K562 (cell line): ENCODE measurements at regions not wholly inside any gene's neighbourhood (a gene's known extent, or its start where the extent isn't known, plus 50 kb on each side); places are given as distances from the start of the nearest gene placed in this dataset.

Source experiments
- ATAC-seq: fragments of 200-7000 bp; cut with Tn5 transposase; 3 replicates; pipeline ENCODE4 v1.9.1; 2020; ENCODE audit warnings: moderate library complexity
- BruUV-seq: library from RNA; stranded (reverse); fragments of 400-500 nt; replicated peaks from 2 replicates; lab custom pipeline; 2021; lab: Mats Ljungman, UMichigan
- CTCF ChIA-PET: fragments of 300-600 bp; formaldehyde crosslinking; extraction: SDS; loops from one replicate; lab custom pipeline; 2021; ENCODE audit warnings: low intra/inter-chr PET ratio; lab: Yijun Ruan, JAX
- POLR2A ChIA-PET: fragments of 300-600, 350-650 bp; sonication (Branson Sonifier 250); formaldehyde crosslinking; extraction: SDS; loops from one replicate; lab custom pipeline; 2021; ENCODE audit warnings: antibody characterized with exemption, inconsistent platforms; lab: Yijun Ruan, JAX
- DNase-seq, 4 experiments: peaks; one replicate each; pipeline versions ENCODE4 v3.0.0 to v3.0.0-alpha.2; 2011 to 2018; ENCODE audit warnings: low spot score in 3 of 4, mixed read lengths in 3 of 4; ENCODE audit errors: extremely low read depth in 1 of 4
- FAIRE-seq: peaks from 2 replicates; lab custom pipeline; 2011; peaks lifted over from hg19 to GRCh38; lab: Jason Lieb, UNC
- H2AFZ ChIP-seq: 2 replicates; pipeline ENCODE4 v1.6.0; 2011; ENCODE audit warnings: low read depth, low read length, control low read depth, inconsistent platforms
- H3K27ac ChIP-seq: fragments of 200-600 bp; 3 replicates; pipeline ENCODE4 v1.8.0; 2011; ENCODE audit warnings: low read depth, mild to moderate bottlenecking, control low read depth, inconsistent platforms, low read length, moderate library complexity, mixed read lengths; ENCODE audit errors: extremely low read depth
- H3K27me3 ChIP-seq, 2 experiments: fragments of 300-600 bp in 1 of 2; 2 replicates in 1 of 2; 3 replicates in 1 of 2; pipeline versions ENCODE4 v1.6.0 to v1.8.0; 2011; ENCODE audit warnings: inconsistent platforms in 2 of 2, low read length in 2 of 2, mild to moderate bottlenecking in 1 of 2, mixed read lengths in 1 of 2, moderate library complexity in 1 of 2; ENCODE audit not compliant: control insufficient read depth in 2 of 2, insufficient read depth in 2 of 2
- H3K36me3 ChIP-seq: fragments of 300-600 bp; 3 replicates; pipeline ENCODE4 v1.8.0; 2011; ENCODE audit warnings: mild to moderate bottlenecking, low read length, inconsistent platforms; ENCODE audit not compliant: control insufficient read depth, insufficient read depth
- H3K4me1 ChIP-seq, 2 experiments: fragments of 200-600 bp in 1 of 2; replicated peaks in 1 of 2; 2 replicates in 1 of 2; 3 replicates in 1 of 2; pipeline versions ENCODE4 v1.5.1 to v1.8.0; 2011; ENCODE audit warnings: inconsistent platforms in 2 of 2, low read length in 2 of 2, mild to moderate bottlenecking in 1 of 2, mixed read lengths in 1 of 2, moderate library complexity in 1 of 2; ENCODE audit not compliant: control insufficient read depth in 2 of 2, insufficient read depth in 2 of 2
- H3K4me2 ChIP-seq: 2 replicates; pipeline ENCODE4 v1.6.1; 2011; ENCODE audit warnings: low read length, control low read depth, inconsistent platforms, mixed read lengths; ENCODE audit not compliant: insufficient read depth
- H3K4me3 ChIP-seq: fragments of 200-600 bp; sonication (generic), shearing (Covaris generic); 2 replicates; pipeline ENCODE4 v1.5.1; 2016; ENCODE audit warnings: control low read depth, inconsistent platforms
- H3K79me2 ChIP-seq: fragments of 200-600 bp; 3 replicates; pipeline ENCODE4 v1.8.0; 2011; ENCODE audit warnings: low read length, inconsistent platforms; ENCODE audit not compliant: control insufficient read depth, insufficient read depth
- H3K9ac ChIP-seq, 2 experiments: 2 replicates each; pipeline versions ENCODE4 v1.6.0 to v1.6.1; 2011; ENCODE audit warnings: low read depth in 2 of 2, low read length in 2 of 2, control low read depth in 1 of 2, inconsistent platforms in 1 of 2, mild to moderate bottlenecking in 1 of 2, mixed read lengths in 1 of 2; ENCODE audit not compliant: insufficient read depth in 1 of 2
- H3K9me1 ChIP-seq: one replicate; pipeline ENCODE4 v1.6.0; 2011; ENCODE audit warnings: inconsistent platforms, mild to moderate bottlenecking, low read length, moderate library complexity; ENCODE audit not compliant: control insufficient read depth, insufficient read depth
- H3K9me3 ChIP-seq: replicated peaks from 2 replicates; pipeline ENCODE4 v1.5.1; 2011; ENCODE audit warnings: low read depth, low read length, inconsistent platforms; ENCODE audit not compliant: control insufficient read depth, insufficient read depth
- H4K20me1 ChIP-seq: replicated peaks from 2 replicates; pipeline ENCODE4 v1.6.1; 2011; ENCODE audit warnings: low read length, inconsistent platforms, mixed read lengths; ENCODE audit not compliant: control insufficient read depth, insufficient read depth
- GABPB1 ChIP-seq: sonication (generic); formaldehyde crosslinking; IDR thresholded peaks from 2 replicates; pipeline ENCODE4 v1.8.0; 2022; ENCODE audit warnings: mild to moderate bottlenecking, missing genetic modification reagents
- HEY1 ChIP-seq: fragments of 250-450 bp; sonication (Bioruptor Pico); IDR thresholded peaks from 2 replicates; pipeline ENCODE4 v1.5.0; 2020; ENCODE audit warnings: mild to moderate bottlenecking, moderate library complexity, borderline replicate concordance
- MAFF ChIP-seq: IDR thresholded peaks from 2 replicates; pipeline ENCODE4 v1.6.1; 2012; ENCODE audit warnings: low read length, improper control_type of control experiment
- MTF1 ChIP-seq: fragments of 250-450 bp; sonication (Bioruptor Pico); IDR thresholded peaks from 2 replicates; pipeline ENCODE4 v1.9.0; 2021; ENCODE audit warnings: moderate library complexity, mild to moderate bottlenecking, inconsistent platforms, borderline replicate concordance
- RCOR1 ChIP-seq, 2 experiments: IDR thresholded peaks; 2 replicates each; pipeline ENCODE4 v1.6.1; 2012; ENCODE audit warnings: low read depth in 2 of 2, low read length in 2 of 2, borderline replicate concordance in 1 of 2, improper control_type of control experiment in 1 of 2
- SAFB ChIP-seq: fragments of 200-400 bp; formaldehyde crosslinking; IDR thresholded peaks from 2 replicates; pipeline ENCODE4 v1.6.1; 2017; ENCODE audit warnings: low read depth, low read length, borderline replicate concordance
- SIX5 ChIP-seq, 2 experiments: IDR thresholded peaks; 2 replicates each; pipeline ENCODE4 v1.6.1; 2011; ENCODE audit warnings: low read length in 2 of 2, borderline replicate concordance in 1 of 2, low read depth in 1 of 2, mild to moderate bottlenecking in 1 of 2, moderate library complexity in 1 of 2; ENCODE audit not compliant: insufficient read depth in 1 of 2
- ZNF134 ChIP-seq: fragments of 250-450 bp; sonication (Bioruptor Pico); conservative IDR thresholded peaks from 2 replicates; pipeline ENCODE4 v1.4.0; 2020
- ZNF175 ChIP-seq: fragments of 200-800 bp; sonication (Bioruptor generic); IDR thresholded peaks from 2 replicates; pipeline ENCODE4 v1.6.1; 2016; ENCODE audit warnings: low read depth, mild to moderate bottlenecking, missing genetic modification characterization, missing compliant biosample characterization
- ZNF586 ChIP-seq: fragments of 450-650 bp; formaldehyde crosslinking; conservative IDR thresholded peaks from 2 replicates; pipeline ENCODE4 v1.4.0; 2020; ENCODE audit warnings: mild to moderate bottlenecking, moderate library complexity
- WGBS: fragments of 100-300 bp; shearing (Covaris generic); methylation state at CpG from one replicate; pipeline ENCODE4 v1.1.6; 2016; ENCODE audit warnings: low coverage, mixed read lengths; ENCODE audit not compliant: insufficient coverage; ENCODE audit errors: missing lambda C conversion rate; 5-methylcytosine and 5-hydroxymethylcytosine counted together
- in situ Hi-C: fragments of 300-500 bp; cut with MboI; formaldehyde crosslinking; loops from 4 replicates; pipeline ENCODE4 v1.15.0; 2018; ENCODE audit warnings: inconsistent platforms, mixed read lengths
- intact Hi-C: fragments of 100-400 bp; cut with micrococcal nuclease; formaldehyde crosslinking; loops from 2 replicates; pipeline ENCODE4 v1.14.2; 2022
- TF ChIP-seq, protein P1 (sequence below): fragments of 450-650 bp; IDR thresholded peaks from 2 replicates; pipeline ENCODE4 v1.6.1; 2018; ENCODE audit not compliant: partially characterized antibody
- TF ChIP-seq, protein P2 (sequence below): fragments of 450-650 bp; formaldehyde crosslinking; IDR thresholded peaks from 2 replicates; pipeline ENCODE4 v1.4.0; 2020; ENCODE audit warnings: mild to moderate bottlenecking, mixed read lengths
- TF ChIP-seq, protein P3 (sequence below), 2 experiments: fragments of 450-650 bp; IDR thresholded peaks; 2 replicates each; pipeline ENCODE4 v1.6.1; 2016

DNA sequence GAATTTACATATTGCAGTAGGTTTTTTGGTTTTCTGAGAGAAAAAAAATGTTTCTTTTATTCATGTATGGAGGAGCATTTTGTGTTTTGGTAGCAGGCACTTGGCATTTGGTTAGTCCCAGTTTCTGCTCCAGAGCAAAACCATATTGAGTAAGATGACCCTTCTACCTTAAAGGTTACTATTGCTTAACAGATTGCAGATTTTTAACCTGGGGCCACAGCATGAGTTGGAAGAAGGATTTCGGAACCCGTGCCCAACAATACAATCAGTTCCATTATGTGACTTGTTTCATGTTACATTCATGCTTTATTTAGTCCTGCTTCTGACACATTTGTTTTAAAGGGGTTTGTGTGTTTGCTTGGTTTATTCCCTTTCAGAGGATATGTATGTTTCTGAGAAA, 496.3 kb downstream of the TFAP2B start:
- no peaks in the 10 kb centered on the region for H3K79me2 ChIP-seq
- FAIRE-seq: no peak
- H3K4me1 ChIP-seq: no peaks in the 10 kb centered on the region
- WGBS: 0% methylated on average over 2 of the region's 2 CpGs
- H3K4me2 ChIP-seq: no peak overlapping the region
- POLR2A ChIA-PET: interaction anchor here (0.6 kb wide), 1 partner anchor 136 kb away, joined by 3 read pairs; no protein-coding TSS in a partner anchor
- in situ Hi-C loops (no loop called here), intact Hi-C loops (no loop called here)
- no peak for ATAC-seq
- no peak for DNase-seq
- no peak for TF ChIP-seq RCOR1 (IDR thresholded peaks at IDR 0.05; ENCODE audit: borderline replicate concordance in 1 of 2, low read depth in 2 of 2, low read length in 2 of 2)
- TF ChIP-seq, protein P1, sequence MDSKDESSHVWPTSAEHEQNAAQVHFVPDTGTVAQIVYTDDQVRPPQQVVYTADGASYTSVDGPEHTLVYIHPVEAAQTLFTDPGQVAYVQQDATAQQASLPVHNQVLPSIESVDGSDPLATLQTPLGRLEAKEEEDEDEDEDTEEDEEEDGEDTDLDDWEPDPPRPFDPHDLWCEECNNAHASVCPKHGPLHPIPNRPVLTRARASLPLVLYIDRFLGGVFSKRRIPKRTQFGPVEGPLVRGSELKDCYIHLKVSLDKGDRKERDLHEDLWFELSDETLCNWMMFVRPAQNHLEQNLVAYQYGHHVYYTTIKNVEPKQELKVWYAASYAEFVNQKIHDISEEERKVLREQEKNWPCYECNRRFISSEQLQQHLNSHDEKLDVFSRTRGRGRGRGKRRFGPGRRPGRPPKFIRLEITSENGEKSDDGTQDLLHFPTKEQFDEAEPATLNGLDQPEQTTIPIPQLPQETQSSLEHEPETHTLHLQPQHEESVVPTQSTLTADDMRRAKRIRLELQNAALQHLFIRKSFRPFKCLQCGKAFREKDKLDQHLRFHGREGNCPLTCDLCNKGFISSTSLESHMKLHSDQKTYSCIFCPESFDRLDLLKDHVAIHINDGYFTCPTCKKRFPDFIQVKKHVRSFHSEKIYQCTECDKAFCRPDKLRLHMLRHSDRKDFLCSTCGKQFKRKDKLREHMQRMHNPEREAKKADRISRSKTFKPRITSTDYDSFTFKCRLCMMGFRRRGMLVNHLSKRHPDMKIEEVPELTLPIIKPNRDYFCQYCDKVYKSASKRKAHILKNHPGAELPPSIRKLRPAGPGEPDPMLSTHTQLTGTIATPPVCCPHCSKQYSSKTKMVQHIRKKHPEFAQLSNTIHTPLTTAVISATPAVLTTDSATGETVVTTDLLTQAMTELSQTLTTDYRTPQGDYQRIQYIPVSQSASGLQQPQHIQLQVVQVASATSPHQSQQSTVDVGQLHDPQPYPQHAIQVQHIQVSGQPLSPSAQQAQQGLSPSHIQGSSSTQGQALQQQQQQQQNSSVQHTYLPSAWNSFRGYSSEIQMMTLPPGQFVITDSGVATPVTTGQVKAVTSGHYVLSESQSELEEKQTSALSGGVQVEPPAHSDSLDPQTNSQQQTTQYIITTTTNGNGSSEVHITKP: no peak
- no peak for TF ChIP-seq ZNF586 (CRISPR knock-in tag)
- no peak for TF ChIP-seq MAFF
- TF ChIP-seq ZNF134 (CRISPR knock-in tag): no peak
- TF ChIP-seq, protein P2, sequence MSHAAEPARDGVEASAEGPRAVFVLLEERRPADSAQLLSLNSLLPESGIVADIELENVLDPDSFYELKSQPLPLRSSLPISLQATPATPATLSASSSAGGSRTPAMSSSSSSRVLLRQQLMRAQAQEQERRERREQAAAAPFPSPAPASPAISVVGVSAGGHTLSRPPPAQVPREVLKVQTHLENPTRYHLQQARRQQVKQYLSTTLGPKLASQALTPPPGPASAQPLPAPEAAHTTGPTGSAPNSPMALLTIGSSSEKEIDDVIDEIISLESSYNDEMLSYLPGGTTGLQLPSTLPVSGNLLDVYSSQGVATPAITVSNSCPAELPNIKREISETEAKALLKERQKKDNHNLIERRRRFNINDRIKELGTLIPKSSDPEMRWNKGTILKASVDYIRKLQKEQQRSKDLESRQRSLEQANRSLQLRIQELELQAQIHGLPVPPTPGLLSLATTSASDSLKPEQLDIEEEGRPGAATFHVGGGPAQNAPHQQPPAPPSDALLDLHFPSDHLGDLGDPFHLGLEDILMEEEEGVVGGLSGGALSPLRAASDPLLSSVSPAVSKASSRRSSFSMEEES (CRISPR knock-in tag): no peak
- no peak for TF ChIP-seq ZNF175 (CRISPR knock-in tag)
- TF ChIP-seq, protein P3, sequence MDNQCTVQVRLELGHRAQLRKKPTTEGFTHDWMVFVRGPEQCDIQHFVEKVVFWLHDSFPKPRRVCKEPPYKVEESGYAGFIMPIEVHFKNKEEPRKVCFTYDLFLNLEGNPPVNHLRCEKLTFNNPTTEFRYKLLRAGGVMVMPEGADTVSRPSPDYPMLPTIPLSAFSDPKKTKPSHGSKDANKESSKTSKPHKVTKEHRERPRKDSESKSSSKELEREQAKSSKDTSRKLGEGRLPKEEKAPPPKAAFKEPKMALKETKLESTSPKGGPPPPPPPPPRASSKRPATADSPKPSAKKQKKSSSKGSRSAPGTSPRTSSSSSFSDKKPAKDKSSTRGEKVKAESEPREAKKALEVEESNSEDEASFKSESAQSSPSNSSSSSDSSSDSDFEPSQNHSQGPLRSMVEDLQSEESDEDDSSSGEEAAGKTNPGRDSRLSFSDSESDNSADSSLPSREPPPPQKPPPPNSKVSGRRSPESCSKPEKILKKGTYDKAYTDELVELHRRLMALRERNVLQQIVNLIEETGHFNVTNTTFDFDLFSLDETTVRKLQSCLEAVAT (IDR thresholded peaks at IDR 0.05): no peak
- no peak for TF ChIP-seq GABPB1
- no peak for TF ChIP-seq HEY1 (CRISPR knock-in tag)
- no peak for TF ChIP-seq SAFB
- no peak for TF ChIP-seq SIX5 (IDR thresholded peaks at IDR 0.05; ENCODE audit: borderline replicate concordance in 1 of 2, insufficient read depth in 1 of 2, low read depth in 1 of 2, low read length in 2 of 2)
- TF ChIP-seq MTF1 (CRISPR knock-in tag): no peak
- CTCF ChIA-PET: no interaction called here
- no TSS peak for BruUV-seq
- no peaks in the 10 kb centered on the region for H3K36me3 ChIP-seq
- no peak overlapping the region for H3K4me3 ChIP-seq
- no peaks in the 10 kb centered on the region for H3K9me3 ChIP-seq
- no peak overlapping the region for H3K9ac ChIP-seq
- H3K27ac ChIP-seq: no peak overlapping the region
- H4K20me1 ChIP-seq: no peaks in the 10 kb centered on the region
- no peaks in the 10 kb centered on the region for H3K27me3 ChIP-seq
- H2AFZ ChIP-seq: no peak overlapping the region
- no peaks in the 10 kb centered on the region for H3K9me1 ChIP-seq
